Keratinocyte (primary cell): ENCODE measurements at regions not wholly inside any gene's neighbourhood (a gene's known extent, or its start where the extent isn't known, plus 50 kb on each side); places are given as distances from the start of the nearest gene placed in this dataset.

Experiments used
- CTCF ChIP-seq, 3 experiments: IDR thresholded peaks in 1 of 3; conservative IDR thresholded peaks in 1 of 3; optimal IDR thresholded peaks in 1 of 3; 2 replicates in 2 of 3; 3 replicates in 1 of 3; pipeline versions ENCODE3 to v1.5.1; 2011; ENCODE audit warnings: low read length in 3 of 3, mild to moderate bottlenecking in 3 of 3, moderate library complexity in 2 of 3, control low read depth in 1 of 3, inconsistent platforms in 1 of 3; ENCODE audit not compliant: insufficient read depth in 2 of 3; ENCODE audit errors: extremely low read depth in 1 of 3
- EZH2 ChIP-seq: IDR thresholded peaks from one replicate; pipeline ENCODE4 v1.6.1; 2012; ENCODE audit warnings: inconsistent platforms, mild to moderate bottlenecking, low read length, moderate library complexity

GRCh38 chr16:49193596-49193995 is 88.0 kb downstream of the CBLN1 start:
- TF ChIP-seq CTCF (optimal IDR thresholded peaks at IDR 0.05 in 1 of 3, IDR thresholded peaks at IDR 0.05 in 1 of 3, conservative IDR thresholded peaks at IDR 0.05 in 1 of 3; ENCODE audit: extremely low read depth in 1 of 3, insufficient read depth in 2 of 3, low read length in 3 of 3) (no peak), EZH2 (no peak)
